Transverse colon (tissue), 4 donors: ENCODE measurements at regions not wholly inside any gene's neighbourhood (a gene's known extent, or its start where the extent isn't known, plus 50 kb on each side); places are given as distances from the start of the nearest gene placed in this dataset.
A peak's percentile ranks its signal among the peaks of the same experiment; 100 is the strongest.
"Not testable (repeated sequence)": the region's sequence is repeated elsewhere in the genome, so short reads cannot be mapped to it uniquely, and the experiment has no call there.

ENCODE experiments used
- DNase-seq: peaks from one replicate; pipeline ENCODE4 v3.0.0-alpha.2; 2019
- H3K27ac ChIP-seq, 4 donors: fragments of 200-600 bp; sonication (generic); 2 replicates each; pipeline ENCODE4 v1.5.1; 2016 to 2018; ENCODE audit warnings: inconsistent platforms in 4 of 4
- H3K27me3 ChIP-seq: fragments of 200-600 bp; sonication (generic); 2 replicates; pipeline ENCODE4 v1.5.1; 2017; ENCODE audit warnings: inconsistent platforms
- H3K36me3 ChIP-seq, 4 donors: fragments of 200-600 bp; sonication (generic); 2 replicates each; pipeline ENCODE4 v1.5.1; 2017 to 2019; ENCODE audit warnings: inconsistent platforms in 4 of 4
- H3K4me1 ChIP-seq, 4 donors: fragments of 200-600 bp; sonication (generic); 2 replicates each; pipeline ENCODE4 v1.5.1; 2017 to 2020; ENCODE audit warnings: inconsistent platforms in 4 of 4
- H3K4me3 ChIP-seq, 4 donors: fragments of 200-600 bp; sonication (generic); 1 replicate in 1 of 4; 2 replicates in 3 of 4; pipeline versions ENCODE4 v1.5.1 to v1.6.1; 2017 to 2019; ENCODE audit warnings: inconsistent platforms in 4 of 4
- H3K9me3 ChIP-seq, 2 donors: fragments of 200-600 bp; sonication (generic); 2 replicates each; pipeline ENCODE4 v1.5.1; 2017 to 2019; ENCODE audit warnings: inconsistent platforms in 2 of 2
- CTCF ChIP-seq, 5 experiments: fragments of 200-600 bp in 3 of 5; fragments of 450-650 bp in 2 of 5; sonication (generic) in 3 of 5; IDR thresholded peaks; 1 replicate in 2 of 5; 2 replicates in 3 of 5; pipeline ENCODE4 v1.5.1; 2016 to 2017; ENCODE audit warnings: antibody characterized with exemption in 5 of 5, inconsistent platforms in 3 of 5, mild to moderate bottlenecking in 2 of 5, moderate library complexity in 1 of 5
- EP300 ChIP-seq: sonication (generic); formaldehyde crosslinking; IDR thresholded peaks from one replicate; pipeline ENCODE4 v1.6.1; 2017; ENCODE audit warnings: antibody characterized with exemption, low read depth
- POLR2A ChIP-seq: fragments of 450-650 bp; IDR thresholded peaks from one replicate; pipeline ENCODE4 v1.6.1; 2016; ENCODE audit warnings: antibody characterized with exemption, mild to moderate bottlenecking, moderate library complexity
- POLR2AphosphoS5 ChIP-seq, 3 donors: sonication (generic); formaldehyde crosslinking; IDR thresholded peaks; one replicate each; pipeline ENCODE4 v1.6.1; 2016; ENCODE audit warnings: antibody characterized with exemption in 3 of 3
- WGBS, 2 donors: methylation state at CpG; one replicate each; pipeline ENCODE4 v1.1.5; 2018; ENCODE audit warnings: low coverage in 1 of 2; 5-methylcytosine and 5-hydroxymethylcytosine counted together
- in situ Hi-C, 4 donors: fragments of 200-750 bp; cut with MboI; loops; one replicate each; pipeline versions ENCODE4 v1.15.0 to v1.15.1; 2017; ENCODE audit warnings: low sequenced_read_pairs in 3 of 4, low pct_ligation_motif_present in 1 of 4, low pct_unique_long_range_greater_than_20kb in 1 of 4
- intact Hi-C: fragments of 100-400 bp; cut with DNase I; formaldehyde crosslinking; loops from one replicate; pipeline ENCODE4 v1.15.1; 2023; ENCODE audit warnings: low total_unique reads

- Histone ChIP-seq H3K36me3 (no peaks in the 10 kb centered on the region), H3K27me3 (no peaks in the 10 kb centered on the region), H3K27ac (no peak overlapping the region), H3K9me3 (no peaks in the 10 kb centered on the region), H3K4me1 (peaks cover 3 to 41% (median 22%) of the 10 kb centered on the region in 4 donors), H3K4me3 (no peak overlapping the region)
- intact Hi-C loops (no loop called here), in situ Hi-C loops (no loop called here)
- TF ChIP-seq POLR2AphosphoS5 (IDR thresholded peaks at IDR 0.05) (no peak), CTCF (IDR thresholded peaks at IDR 0.05) (no peak), POLR2A (no peak), EP300 (no peak)
- WGBS, 2 donors, result 87% methylated on average over 3 of the region's 3 CpGs; no CpG with 5 or more reads in 1 of the 2 donors
- no peak for DNase-seq
These were observed 168.6 kb upstream of the GRK3 start for GRCh38 chr22:25395915-25396314.

DNA sequence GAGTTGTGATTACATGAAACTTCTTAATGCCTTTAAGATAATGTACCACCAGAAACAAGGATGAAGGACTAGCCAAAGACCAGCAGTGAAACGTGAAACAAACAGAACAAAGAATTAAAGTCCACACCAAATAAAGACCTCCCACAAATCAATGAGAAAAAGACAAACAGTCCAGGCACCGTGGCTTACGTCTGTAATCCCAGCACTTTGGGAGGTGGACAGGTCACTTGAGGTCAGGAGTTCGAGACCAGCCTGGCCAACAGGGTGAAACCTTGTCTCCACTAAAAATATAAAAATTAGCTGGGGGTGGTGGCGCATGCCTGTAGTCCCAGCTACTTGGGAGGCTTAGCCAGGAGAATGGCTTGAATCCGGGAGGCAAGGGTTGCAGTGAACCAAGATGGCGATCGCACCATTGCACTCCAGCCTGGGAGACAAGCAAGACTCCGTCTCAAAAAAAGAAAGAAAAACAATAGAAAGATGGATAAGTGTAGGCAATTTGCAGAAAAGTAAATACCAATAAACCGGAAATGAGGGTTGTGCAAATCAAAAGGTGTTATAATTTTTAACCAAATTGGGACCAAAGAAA lies 167.8 kb upstream of the GRK3 start:
- H3K4me1 ChIP-seq, result peaks cover 3 to 47% (median 27%) of the 10 kb centered on the region in 4 donors
- WGBS, 2 donors, result 81 to 82% methylated on average over 8 to 10 of the region's 10 CpGs
- in situ Hi-C loops, result no loop called here

DNA sequence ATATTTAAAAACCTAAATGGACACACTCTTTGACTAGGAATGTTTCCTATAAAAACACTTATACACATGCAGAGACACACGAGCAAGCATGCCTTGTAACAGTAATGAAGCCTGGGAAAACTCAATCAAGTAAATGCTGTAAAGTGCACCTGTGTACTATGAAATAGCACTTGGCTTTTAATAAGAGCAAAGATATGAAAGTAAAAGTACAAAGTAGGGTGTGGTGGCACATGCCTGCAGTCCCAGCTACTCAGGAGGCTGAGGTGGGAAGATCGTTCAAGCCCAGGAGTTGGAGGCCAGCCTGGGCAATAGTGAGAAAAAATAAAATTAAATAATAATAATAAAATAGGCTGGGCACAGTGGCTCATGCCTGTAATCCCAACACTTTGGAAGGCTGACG lies 166.9 kb upstream of the GRK3 start:
- no peaks in the 10 kb centered on the region for H3K9me3 ChIP-seq
- peak overlapping the region; percentile 30 to 53 (median 44) for H3K27ac ChIP-seq
- intact Hi-C loops (no loop called here), in situ Hi-C loops (no loop called here)
- H3K4me1 ChIP-seq, result peaks cover 10 to 52% (median 30%) of the 10 kb centered on the region in 4 donors
- H3K27me3 ChIP-seq, result no peaks in the 10 kb centered on the region
- H3K4me3 ChIP-seq, result no peak overlapping the region
- WGBS, 2 donors, result 46 to 66% methylated on average over 3 of the region's 3 CpGs
- DNase-seq, result no peak
- no peak for TF ChIP-seq POLR2AphosphoS5 (IDR thresholded peaks at IDR 0.05)
- no peak for TF ChIP-seq EP300
- TF ChIP-seq POLR2A, result no peak
- no peak for TF ChIP-seq CTCF (IDR thresholded peaks at IDR 0.05)
- H3K36me3 ChIP-seq, result no peaks in the 10 kb centered on the region

More for the DNA sequence above, 167.8 kb upstream of the GRK3 start:
- H3K9me3 ChIP-seq, result no peaks in the 10 kb centered on the region
- H3K27me3 ChIP-seq, result no peaks in the 10 kb centered on the region
- H3K36me3 ChIP-seq, result no peaks in the 10 kb centered on the region
- no peak overlapping the region for H3K4me3 ChIP-seq
- intact Hi-C loops, result no loop called here
- DNase-seq, result no peak
- peak overlapping the region in 1 of 4 donors; percentile 53 for H3K27ac ChIP-seq
- TF ChIP-seq POLR2AphosphoS5 (IDR thresholded peaks at IDR 0.05) (no peak), CTCF (IDR thresholded peaks at IDR 0.05) (no peak), EP300 (no peak), POLR2A (no peak)

- H3K4me3 ChIP-seq, H3K36me3 ChIP-seq, H3K27me3 ChIP-seq, in situ Hi-C loops, DNase-seq, H3K9me3 ChIP-seq, intact Hi-C loops: not testable (repeated sequence)
- Histone ChIP-seq H3K4me1 (peaks cover 17 to 62% (median 40%) of the 10 kb centered on the region in 4 donors), H3K27ac (peak overlapping the region in 1 of 4 donors; percentile 53)
- WGBS, 2 donors, result 81% methylated on average over 6 of the region's 6 CpGs; no CpG with 5 or more reads in 1 of the 2 donors
These were observed 165.8 kb upstream of the GRK3 start for GRCh38 chr22:25398591-25399062.
